ENCODE measurements at regions not wholly inside any gene's neighbourhood (a gene's known extent, or its start where the extent isn't known, plus 50 kb on each side); places are given as distances from the start of the nearest gene placed in this dataset.

GRCh38 chr18:38367473-38367872, 801.9 kb upstream of the CELF4 start:
- no peak for DNase-seq

DNA sequence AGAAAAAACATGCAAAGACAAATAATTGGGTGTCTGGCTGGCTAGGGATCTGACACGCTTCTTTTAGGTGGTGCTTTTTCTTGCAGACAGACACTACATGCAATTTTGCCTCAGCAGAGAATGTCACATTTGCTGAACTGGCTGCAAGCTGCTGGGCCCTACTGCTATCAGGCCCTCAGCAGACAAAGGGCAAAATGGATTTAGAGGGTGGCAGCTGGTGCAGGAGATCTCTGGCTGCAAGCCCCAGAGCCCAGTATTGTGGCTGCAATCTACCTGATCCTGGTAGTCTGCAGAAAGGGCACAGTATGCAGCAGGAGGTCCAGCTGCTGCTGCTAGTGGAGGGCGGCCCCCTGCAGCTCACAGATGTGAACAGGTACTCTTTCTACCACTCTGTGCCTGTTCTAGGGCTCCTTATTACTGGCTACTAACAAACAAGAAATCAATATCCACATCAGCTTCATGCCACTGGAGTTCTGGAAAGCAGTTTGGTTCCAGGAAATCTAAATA, 796.7 kb upstream of the CELF4 start:
- DNase-seq, result no peak

- no peak for DNase-seq
Measured at GRCh38 chr18:38358805-38359657, 793.4 kb upstream of the CELF4 start.

DNA sequence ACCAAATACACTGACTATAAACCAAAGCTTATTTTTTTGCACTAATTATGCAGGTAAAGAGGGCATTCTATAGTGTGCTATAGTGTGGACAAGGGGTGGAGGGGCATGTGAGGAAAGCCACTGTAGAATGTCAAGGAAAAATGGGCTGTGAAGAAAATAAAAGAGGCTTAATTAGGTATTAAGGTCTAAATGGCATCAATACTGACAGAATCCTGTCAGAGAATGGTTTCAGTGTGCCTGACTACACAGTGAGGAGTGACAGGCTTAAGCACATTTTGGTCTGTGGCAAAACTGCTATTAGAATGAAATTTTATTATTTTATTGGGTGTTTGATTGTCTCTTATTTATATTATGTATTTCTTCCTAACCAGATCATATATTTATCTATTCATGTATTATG, 787.6 kb upstream of the CELF4 start:
- no peak for DNase-seq

- DNase-seq, result no peak
Measured at GRCh38 chr18:38350141-38350540, 784.5 kb upstream of the CELF4 start.

DNA sequence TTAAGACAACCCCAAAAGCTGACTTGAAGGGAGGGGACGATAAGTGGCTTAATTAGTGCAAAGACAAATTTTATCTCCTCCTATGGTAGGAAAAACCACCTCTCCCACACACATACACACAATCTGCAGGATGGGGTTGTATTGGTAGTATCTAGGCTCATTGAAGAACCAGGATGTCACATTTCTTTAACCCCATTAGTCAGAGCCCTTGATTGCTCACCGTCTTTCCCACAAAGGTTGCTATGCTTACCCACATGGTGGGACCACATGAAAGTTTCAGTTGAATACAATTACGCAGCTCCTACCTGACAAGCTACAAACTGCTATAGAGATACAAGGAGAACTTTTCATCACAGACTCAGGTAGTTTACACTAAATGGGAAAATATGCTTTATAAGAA, 765.0 kb upstream of the CELF4 start:
- DNase-seq, result no peak

- no peak for DNase-seq
Measured at GRCh38 chr18:38329145-38329544, 763.5 kb upstream of the CELF4 start.

GRCh38 chr18:38322206-38322605, 756.6 kb upstream of the CELF4 start:
- DNase-seq, result no peak

GRCh38 chr18:38321262-38321661, 755.7 kb upstream of the CELF4 start:
- no peak for DNase-seq

DNA sequence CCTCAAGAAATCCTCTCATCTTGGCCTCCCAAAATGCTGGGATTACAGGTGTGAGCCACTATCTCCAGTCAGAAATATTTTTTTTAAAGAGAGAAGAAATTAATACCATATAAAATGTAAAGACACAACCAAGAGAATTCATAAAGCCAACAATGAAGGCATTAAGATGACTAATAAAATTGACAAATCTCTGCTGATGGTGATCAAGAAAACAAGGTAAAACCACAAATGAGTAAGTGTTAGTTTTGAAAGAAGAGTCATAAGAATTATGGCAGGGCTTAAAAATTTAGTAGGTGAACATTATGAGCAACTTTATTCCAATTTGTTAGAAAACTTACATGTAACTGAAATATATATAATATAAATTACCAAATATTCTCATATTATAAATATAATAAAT, 752.8 kb upstream of the CELF4 start:
- DNase-seq, result no peak

GRCh38 chr18:38313831-38314230, 748.2 kb upstream of the CELF4 start:
- no peak for DNase-seq

DNA sequence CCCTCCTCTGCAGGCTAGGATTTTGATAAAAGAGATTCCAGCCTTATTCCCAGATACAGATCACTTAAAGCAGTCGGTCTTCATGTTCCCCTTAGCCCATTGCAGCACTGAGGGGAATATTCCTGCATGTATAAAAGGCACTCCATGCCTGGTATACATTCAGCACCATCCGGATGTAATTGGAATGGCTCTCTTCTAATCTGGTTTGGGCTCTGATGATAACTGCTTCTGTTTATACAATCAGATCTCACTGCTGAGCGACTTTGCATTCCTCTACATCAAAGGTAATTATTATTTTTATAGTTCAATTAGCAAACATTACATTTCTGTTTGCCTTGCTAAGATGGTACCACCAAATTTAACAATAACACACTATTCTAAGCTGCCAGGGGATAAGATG, 746.9 kb upstream of the CELF4 start:
- no peak for DNase-seq

DNA sequence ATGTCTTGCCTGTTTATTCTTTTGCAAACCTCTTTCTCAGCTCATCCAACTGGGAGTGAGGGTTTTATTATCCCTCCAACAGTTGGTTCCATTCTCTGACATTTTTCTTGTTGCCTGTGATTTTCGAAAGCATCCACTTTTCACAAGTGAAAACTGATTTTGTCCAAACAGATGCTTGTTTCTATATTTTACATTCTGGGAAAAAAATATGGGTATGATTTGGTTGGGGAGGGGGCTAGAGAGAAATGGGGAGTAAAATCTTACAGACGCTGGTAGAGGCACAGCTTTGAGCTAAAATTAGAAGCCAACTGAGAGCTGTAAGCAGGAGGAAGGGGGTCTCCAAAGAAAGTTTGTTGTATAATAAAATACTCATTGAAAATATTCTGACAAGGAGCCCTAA, 745.3 kb upstream of the CELF4 start:
- DNase-seq, result no peak

DNA sequence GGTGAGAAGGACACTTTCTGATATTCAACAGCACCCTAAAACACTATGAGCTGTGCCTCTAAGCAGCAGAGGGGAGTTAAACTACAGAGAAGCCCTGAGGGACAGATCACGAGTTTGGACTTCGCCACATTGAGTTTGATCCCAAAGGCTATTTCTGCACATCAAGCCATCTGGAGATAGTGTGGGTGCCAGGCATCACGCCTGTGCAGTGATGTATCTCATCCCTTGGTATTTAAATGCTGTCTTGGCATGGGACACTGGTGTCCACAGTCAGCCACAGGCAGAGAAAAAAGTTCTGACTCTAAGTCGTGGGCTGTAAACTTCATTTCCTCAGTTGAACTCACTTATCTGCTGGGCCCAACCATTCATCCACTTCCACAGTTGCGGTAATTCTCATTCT, 742.3 kb upstream of the CELF4 start:
- no peak for DNase-seq

GRCh38 chr18:38305961-38306360, 740.4 kb upstream of the CELF4 start:
- no peak for DNase-seq

GRCh38 chr18:38301621-38302020, 736.0 kb upstream of the CELF4 start:
- no peak for DNase-seq

DNA sequence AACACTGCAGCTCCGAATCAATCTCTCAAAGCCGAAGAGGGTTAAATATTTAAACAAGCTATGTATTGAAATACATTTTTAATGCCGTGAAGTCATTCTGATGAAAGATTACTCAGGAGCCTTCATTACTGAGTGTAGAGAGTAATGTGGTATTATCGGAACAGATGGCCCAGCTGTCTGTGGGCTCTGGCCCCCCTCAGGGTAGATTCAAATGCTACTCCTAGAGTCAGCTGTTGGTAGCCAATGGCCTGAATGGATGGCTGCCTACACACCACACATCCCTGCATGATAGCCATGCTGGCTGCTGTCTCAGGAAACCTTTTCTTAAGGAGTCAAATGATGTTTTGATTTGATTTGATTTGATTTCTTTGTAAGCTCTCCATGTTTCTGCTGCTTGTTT, 732.3 kb upstream of the CELF4 start:
- no peak for DNase-seq

GRCh38 chr18:38290229-38290628, 724.6 kb upstream of the CELF4 start:
- no peak for DNase-seq

DNA sequence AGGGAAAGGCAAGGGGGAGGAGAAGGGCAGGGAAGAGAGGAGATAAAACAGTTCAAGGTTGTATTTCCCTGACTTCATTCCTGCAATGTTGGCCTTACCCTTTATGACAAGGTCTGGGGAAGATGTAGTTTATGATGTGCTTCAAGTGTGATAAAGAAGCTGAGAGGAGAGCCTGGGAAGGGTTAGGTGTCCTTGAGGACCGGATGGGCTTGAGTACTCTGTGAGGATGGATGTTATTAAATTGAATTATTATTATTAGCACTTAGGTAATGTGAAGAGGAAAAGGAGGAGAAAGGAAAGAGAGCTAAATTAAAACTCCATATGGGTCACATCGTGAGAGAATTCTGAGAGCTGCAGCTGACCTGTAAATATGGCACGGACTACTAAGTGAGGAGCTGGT, 719.4 kb upstream of the CELF4 start:
- no peak for DNase-seq

GRCh38 chr18:38263066-38263465, 697.5 kb upstream of the CELF4 start:
- no peak for DNase-seq

GRCh38 chr18:38262661-38263060, 697.1 kb upstream of the CELF4 start:
- DNase-seq, result no peak

- no peak for DNase-seq
Measured at GRCh38 chr18:38257661-38258060, 692.1 kb upstream of the CELF4 start.

DNA sequence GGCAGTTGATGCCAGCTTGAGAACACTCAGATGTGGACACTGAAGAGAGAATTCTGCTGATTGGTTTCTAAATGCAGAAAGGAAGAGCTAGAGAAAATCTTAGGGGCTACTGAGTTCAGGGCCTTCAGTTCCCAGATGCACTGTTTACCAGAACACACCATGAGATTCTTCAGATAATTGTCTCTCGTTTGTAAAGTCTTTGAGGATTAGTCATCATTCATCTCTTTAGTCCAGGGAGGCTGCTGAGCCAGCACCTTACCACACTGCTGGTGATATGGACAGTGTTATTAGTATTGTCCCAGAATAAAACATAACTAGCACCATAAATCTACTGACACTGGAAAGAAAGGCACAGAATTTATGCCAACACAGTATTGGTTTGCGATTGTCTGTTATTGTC, 690.8 kb upstream of the CELF4 start:
- DNase-seq, result no peak

- DNase-seq, result no peak
Measured at GRCh38 chr18:38250971-38251370, 685.4 kb upstream of the CELF4 start.

DNA sequence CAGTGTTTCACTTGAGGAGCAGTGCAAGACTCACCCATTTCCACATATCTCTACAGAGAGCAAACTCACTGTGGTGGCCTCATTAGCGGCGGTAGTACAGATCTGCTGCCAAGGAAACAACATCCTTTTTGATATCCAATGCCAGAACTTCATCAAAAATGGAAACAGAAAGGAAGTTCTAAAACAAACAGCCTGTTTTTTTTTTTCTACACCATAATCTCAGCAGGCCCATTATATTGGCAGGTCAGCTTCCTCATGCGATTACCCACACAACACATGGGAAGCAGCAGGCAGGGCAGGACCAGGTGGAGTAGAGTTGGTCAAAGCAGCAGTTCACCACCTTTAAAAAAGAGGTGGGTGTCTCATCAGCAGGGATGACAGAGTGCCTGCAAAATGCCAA, 678.9 kb upstream of the CELF4 start:
- DNase-seq, result no peak
